PC-3 (cell line): ENCODE measurements at regions not wholly inside any gene's neighbourhood (a gene's known extent, or its start where the extent isn't known, plus 50 kb on each side); places are given as distances from the start of the nearest gene placed in this dataset.

Experiments used
- ATAC-seq: fragments of 200-7000 bp; cut with Tn5 transposase; 2 replicates; pipeline ENCODE4 v1.9.1; 2020; ENCODE audit warnings: mild to moderate bottlenecking, moderate library complexity
- BruUV-seq: library from RNA; stranded (reverse); fragments of 400-500 nt; replicated peaks from 2 replicates; lab custom pipeline; 2021; lab: Mats Ljungman, UMichigan
- CTCF ChIA-PET: fragments of 300-600 bp; sonication (Branson Sonifier 250); formaldehyde crosslinking; loops from one replicate; lab custom pipeline; 2022; ENCODE audit warnings: antibody characterized with exemption; lab: Charles Lee
- POLR2A ChIA-PET: fragments of 300-600 bp; sonication (Branson Sonifier 250); formaldehyde crosslinking; loops from one replicate; lab custom pipeline; 2022; ENCODE audit warnings: antibody characterized with exemption; ENCODE audit not compliant: unreplicated experiment; lab: Charles Lee
- DNase-seq: peaks from one replicate; pipeline ENCODE4 v3.0.0-alpha.2; 2015
- H2AFZ ChIP-seq: fragments of 300-600 bp; sonication (generic); 2 replicates; pipeline ENCODE4 v1.6.0; 2016; ENCODE audit warnings: antibody characterized with exemption, low read length
- H3F3A ChIP-seq: fragments of 300-600 bp; sonication (generic); one replicate; pipeline ENCODE4 v1.6.0; 2017; ENCODE audit warnings: antibody characterized with exemption, low read length, control low read depth, mild to moderate bottlenecking; ENCODE audit not compliant: unreplicated experiment
- H3K27ac ChIP-seq: fragments of 300-600 bp; sonication (generic); 2 replicates; pipeline ENCODE4 v1.5.1; 2016; ENCODE audit warnings: mild to moderate bottlenecking, low read length
- H3K27me3 ChIP-seq: fragments of 300-600 bp; sonication (generic); 2 replicates; pipeline ENCODE4 v1.6.1; 2016; ENCODE audit warnings: low read length, mixed read lengths
- H3K36me3 ChIP-seq: fragments of 300-600 bp; sonication (generic); 2 replicates; pipeline ENCODE4 v1.6.1; 2016; ENCODE audit warnings: low read depth, mixed run types, low read length, mixed read lengths
- H3K4me1 ChIP-seq: fragments of 300-600 bp; sonication (generic); 2 replicates; pipeline ENCODE4 v1.5.1; 2016; ENCODE audit warnings: low read length; ENCODE audit not compliant: insufficient read depth
- H3K4me2 ChIP-seq: fragments of 300-600 bp; sonication (generic); 2 replicates; pipeline ENCODE4 v1.6.0; 2016; ENCODE audit warnings: low read length
- H3K4me3 ChIP-seq: fragments of 300-600 bp; sonication (generic); 2 replicates; pipeline ENCODE4 v1.5.1; 2016; ENCODE audit warnings: mild to moderate bottlenecking, low read length, mixed read lengths
- H3K79me2 ChIP-seq: fragments of 300-600 bp; sonication (generic); 2 replicates; pipeline ENCODE4 v1.6.1; 2017; ENCODE audit warnings: low read length, mixed read lengths
- H3K9ac ChIP-seq: fragments of 300-600 bp; sonication (generic); 2 replicates; pipeline ENCODE4 v1.6.0; 2016; ENCODE audit warnings: mild to moderate bottlenecking, low read length
- H3K9me2 ChIP-seq: fragments of 300-600 bp; sonication (generic); replicated peaks from 2 replicates; pipeline ENCODE4 v1.6.1; 2016; ENCODE audit warnings: mixed run types, low read length, mixed read lengths
- H3K9me3 ChIP-seq: fragments of 300-600 bp; sonication (generic); 2 replicates; pipeline ENCODE4 v1.6.1; 2016; ENCODE audit warnings: low read length, mixed read lengths
- H4K20me1 ChIP-seq: fragments of 300-600 bp; sonication (generic); 2 replicates; pipeline ENCODE4 v1.6.1; 2016; ENCODE audit warnings: low read length, mixed read lengths
- CTCF ChIP-seq: fragments of 300-600 bp; sonication (generic); conservative IDR thresholded peaks from 2 replicates; pipeline ENCODE4 v1.5.1; 2017; ENCODE audit warnings: antibody characterized with exemption, low read depth, mild to moderate bottlenecking, low read length
- EZH2 ChIP-seq: fragments of 300-600 bp; sonication (generic); IDR thresholded peaks from one replicate; pipeline ENCODE4 v1.6.1; 2017; ENCODE audit warnings: antibody characterized with exemption, mild to moderate bottlenecking, low read length; ENCODE audit not compliant: unreplicated experiment
- EZH2phosphoT487 ChIP-seq: fragments of 300-600 bp; sonication (generic); IDR thresholded peaks from 2 replicates; pipeline ENCODE4 v1.6.1; 2018; ENCODE audit warnings: mild to moderate bottlenecking, antibody characterized with exemption, low read length, borderline replicate concordance
- intact Hi-C: fragments of 100-400 bp; cut with micrococcal nuclease; formaldehyde crosslinking; loops from 2 replicates; pipeline ENCODE4 v1.9.0; 2023

DNA sequence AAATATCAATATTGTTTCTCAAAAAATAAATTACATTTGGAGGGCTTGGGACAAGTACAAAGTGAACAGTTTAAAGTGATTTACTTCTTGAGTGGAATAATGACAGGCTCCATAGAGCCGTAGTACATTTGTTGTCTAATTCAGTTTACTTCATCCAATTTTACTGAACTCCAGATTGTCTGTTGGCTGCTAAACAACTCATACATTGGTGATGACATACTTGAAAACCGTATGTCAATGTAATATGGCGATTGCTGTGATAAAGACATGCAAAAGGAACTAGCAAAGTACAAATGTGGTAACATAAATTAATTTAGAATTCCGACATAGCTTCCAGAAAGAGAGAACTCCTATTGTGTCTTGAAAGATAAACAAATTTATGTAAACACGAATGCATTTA, 1197.5 kb upstream of the CDH18 start:
- CTCF ChIA-PET, result no interaction called here
- Histone ChIP-seq H3K4me2 (no peak overlapping the region), H3K4me1 (no peaks in the 10 kb centered on the region), H2AFZ (no peak overlapping the region), H3F3A (no peaks in the 10 kb centered on the region), H3K79me2 (no peaks in the 10 kb centered on the region), H3K27ac (no peak overlapping the region), H3K4me3 (no peak overlapping the region), H3K27me3 (no peaks in the 10 kb centered on the region), H3K9me2 (no peaks in the 10 kb centered on the region), H4K20me1 (no peaks in the 10 kb centered on the region), H3K36me3 (no peaks in the 10 kb centered on the region), H3K9ac (no peak overlapping the region), H3K9me3 (no peaks in the 10 kb centered on the region)
- intact Hi-C loops, result no loop called here
- TF ChIP-seq EZH2phosphoT487 (no peak), EZH2 (no peak), CTCF (no peak)
- DNase-seq, result no peak
- no peak for ATAC-seq
- POLR2A ChIA-PET, result no interaction called here
- no TSS peak for BruUV-seq

DNA sequence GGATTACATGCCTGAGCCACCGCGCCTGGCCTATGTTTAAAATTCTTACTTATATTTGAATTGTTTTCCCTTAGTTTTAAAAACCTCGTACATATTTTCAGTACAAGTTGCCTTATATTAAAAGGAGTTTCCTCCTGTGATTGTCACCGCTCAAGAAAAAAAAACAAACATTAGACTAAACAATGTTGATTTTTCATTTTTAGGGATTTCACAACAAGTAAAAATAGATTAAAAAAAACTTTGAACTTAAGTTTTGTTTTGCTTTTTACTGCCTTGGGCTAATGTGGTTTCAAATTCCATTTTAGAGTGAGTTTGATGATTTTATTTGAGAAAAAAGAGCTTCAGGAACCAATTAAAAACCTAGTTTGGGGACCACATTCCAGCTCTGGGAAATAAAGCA, 1196.6 kb upstream of the CDH18 start:
- no peak overlapping the region for H3K27ac ChIP-seq
- ATAC-seq (no peak), DNase-seq (no peak)
- no TSS peak for BruUV-seq
- no peaks in the 10 kb centered on the region for H4K20me1 ChIP-seq
- H3K9me2 ChIP-seq, result no peaks in the 10 kb centered on the region
- no peaks in the 10 kb centered on the region for H3K27me3 ChIP-seq
- no peak for TF ChIP-seq EZH2phosphoT487
- TF ChIP-seq CTCF, result no peak
- TF ChIP-seq EZH2, result no peak
- H3K36me3 ChIP-seq, result no peaks in the 10 kb centered on the region
- no peak overlapping the region for H2AFZ ChIP-seq
- intact Hi-C loops, result no loop called here
- H3K79me2 ChIP-seq, result no peaks in the 10 kb centered on the region
- H3K4me3 ChIP-seq, result no peak overlapping the region
- H3F3A ChIP-seq, result no peaks in the 10 kb centered on the region
- H3K4me1 ChIP-seq, result no peaks in the 10 kb centered on the region
- no peak overlapping the region for H3K9ac ChIP-seq
- no peak overlapping the region for H3K4me2 ChIP-seq
- CTCF ChIA-PET, result no interaction called here
- H3K9me3 ChIP-seq, result no peaks in the 10 kb centered on the region
- POLR2A ChIA-PET, result no interaction called here

GRCh38 chr5:21181609-21182125, 1193.7 kb upstream of the CDH18 start:
- DNase-seq (no peak), ATAC-seq (no peak)
- Histone ChIP-seq H3K9me3 (no peaks in the 10 kb centered on the region), H3F3A (no peaks in the 10 kb centered on the region), H3K9me2 (no peaks in the 10 kb centered on the region), H3K27me3 (no peaks in the 10 kb centered on the region), H3K9ac (no peak overlapping the region), H2AFZ (no peak overlapping the region), H3K4me2 (no peak overlapping the region), H4K20me1 (no peaks in the 10 kb centered on the region), H3K4me3 (no peak overlapping the region), H3K4me1 (no peaks in the 10 kb centered on the region), H3K36me3 (no peaks in the 10 kb centered on the region), H3K79me2 (no peaks in the 10 kb centered on the region), H3K27ac (no peak overlapping the region)
- no TSS peak for BruUV-seq
- intact Hi-C loops, result no loop called here
- CTCF ChIA-PET, result no interaction called here
- TF ChIP-seq EZH2 (no peak), EZH2phosphoT487 (no peak), CTCF (no peak)
- POLR2A ChIA-PET, result no interaction called here
